H1 (cell line): ENCODE measurements at regions not wholly inside any gene's neighbourhood (a gene's known extent, or its start where the extent isn't known, plus 50 kb on each side); places are given as distances from the start of the nearest gene placed in this dataset.

ENCODE experiments used
- BACH1 ChIP-seq: IDR thresholded peaks from 2 replicates; pipeline ENCODE4 v1.6.1; 2012; ENCODE audit warnings: low read length, improper control_type of control experiment
- CEBPB ChIP-seq: IDR thresholded peaks from 2 replicates; pipeline ENCODE4 v1.6.1; 2012; ENCODE audit warnings: low read depth, low read length
- CREB1 ChIP-seq: IDR thresholded peaks from 2 replicates; pipeline ENCODE4 v1.6.1; 2012; ENCODE audit warnings: inconsistent platforms
- CTCF ChIP-seq, 3 experiments: IDR thresholded peaks; 1 replicate in 2 of 3; 2 replicates in 1 of 3; pipeline versions ENCODE4 v1.5.1 to v1.6.1; 2011; ENCODE audit warnings: low read length in 3 of 3, mild to moderate bottlenecking in 3 of 3, inconsistent platforms in 2 of 3, low read depth in 1 of 3, moderate library complexity in 1 of 3; ENCODE audit not compliant: insufficient read depth in 1 of 3; ENCODE audit errors: control extremely low read depth in 1 of 3
- E2F6 ChIP-seq: IDR thresholded peaks from 2 replicates; pipeline ENCODE4 v1.6.1; 2012; ENCODE audit warnings: inconsistent platforms
- EZH2 ChIP-seq: fragments of 200-600 bp; sonication (generic); IDR thresholded peaks from 2 replicates; pipeline ENCODE4 v1.7.1; 2012; ENCODE audit warnings: low read depth, mild to moderate bottlenecking, moderate library complexity, low read length, inconsistent platforms; ENCODE audit not compliant: severe bottlenecking
- GABPA ChIP-seq: IDR thresholded peaks from 2 replicates; pipeline ENCODE4 v1.6.1; 2011; ENCODE audit warnings: mild to moderate bottlenecking, low read length, moderate library complexity, borderline replicate concordance; ENCODE audit not compliant: insufficient read depth
- HDAC6 ChIP-seq: IDR thresholded peaks from one replicate; pipeline ENCODE4 v1.7.1; 2012; ENCODE audit warnings: low read depth, mild to moderate bottlenecking, inconsistent platforms, low read length, moderate library complexity
- POLR2A ChIP-seq, 2 experiments: IDR thresholded peaks; 1 replicate in 1 of 2; 2 replicates in 1 of 2; pipeline ENCODE4 v1.6.1; 2011; ENCODE audit warnings: low read depth in 2 of 2, low read length in 2 of 2, mild to moderate bottlenecking in 2 of 2; ENCODE audit errors: control extremely low read depth in 1 of 2
- POLR2AphosphoS5 ChIP-seq: IDR thresholded peaks from 2 replicates; pipeline ENCODE4 v1.6.1; 2011; ENCODE audit warnings: low read depth, low read length
- SIRT6 ChIP-seq: IDR thresholded peaks from one replicate; pipeline ENCODE4 v1.7.1; 2012; ENCODE audit warnings: low read length, inconsistent platforms
- SP1 ChIP-seq: IDR thresholded peaks from 2 replicates; pipeline ENCODE4 v1.6.1; 2011; ENCODE audit warnings: low read depth, low read length
- TAF1 ChIP-seq: IDR thresholded peaks from 2 replicates; pipeline ENCODE4 v1.6.1; 2011; ENCODE audit warnings: mild to moderate bottlenecking, low read depth, low read length

- TF ChIP-seq CTCF (IDR thresholded peaks at IDR 0.05; ENCODE audit: control extremely low read depth in 1 of 3, insufficient read depth in 1 of 3, low read depth in 1 of 3, low read length in 3 of 3) (no peak), CREB1 (no peak), HDAC6 (no peak), BACH1 (no peak), SIRT6 (no peak), E2F6 (no peak), POLR2A (IDR thresholded peaks at IDR 0.05; ENCODE audit: control extremely low read depth in 1 of 2, low read depth in 2 of 2, low read length in 2 of 2) (no peak), SP1 (no peak), EZH2 (no peak), TAF1 (no peak), POLR2AphosphoS5 (no peak), GABPA (no peak), CEBPB (no peak)
These were observed 396.4 kb downstream of the NFIB start for GRCh38 chr9:13917534-13917933.
